ENCODE measurements at regions not wholly inside any gene's neighbourhood (a gene's known extent, or its start where the extent isn't known, plus 50 kb on each side); places are given as distances from the start of the nearest gene placed in this dataset.
A peak's percentile ranks its signal among the peaks of the same experiment; 100 is the strongest.

- no peak for ATAC-seq (ENCODE audit: insufficient read depth, low read depth)
- Histone ChIP-seq H3K4me2 (ENCODE audit: insufficient read depth, low read length) (peak overlapping the region; percentile 55), H2AFZ (ENCODE audit: low read depth, low read length) (peak overlapping the region; percentile 53), H3K36me3 (ENCODE audit: insufficient read depth, low read length) (no peaks in the 10 kb centered on the region), H3K27ac (ENCODE audit: low read length) (peak overlapping the region; percentile 91), H4K20me1 (ENCODE audit: insufficient read depth, low read length) (no peaks in the 10 kb centered on the region), H3K79me2 (ENCODE audit: insufficient read depth, low read length) (no peaks in the 10 kb centered on the region), H3K9me3 (ENCODE audit: insufficient read depth, low read length, severe bottlenecking) (no peaks in the 10 kb centered on the region), H3K4me3 (ENCODE audit: low read depth in 1 of 2, low read length in 2 of 2) (peak overlapping the region in 1 of 2 experiments; percentile 20; a peak in 2 of 4 replicates), H3K9ac (ENCODE audit: low read depth, low read length) (peak overlapping the region; percentile 44), H3K27me3 (ENCODE audit: insufficient read depth, low read length, poor library complexity) (no peaks in the 10 kb centered on the region), H3K4me1 (ENCODE audit: insufficient read depth, low read length) (peaks cover 25% of the 10 kb centered on the region)
- DNase-seq, result no peak
- TF ChIP-seq EZH2 (IDR thresholded peaks at IDR 0.05; ENCODE audit: borderline replicate concordance, low read depth, low read length, severe bottlenecking), result no peak
- no peak for TF ChIP-seq CTCF (IDR thresholded peaks at IDR 0.05; ENCODE audit: borderline replicate concordance, extremely low read depth, low read length, poor library complexity, severe bottlenecking)
Observed at GRCh38 chr1:101111461-101111860, 85.9 kb upstream of the DPH5 start.

- DNase-seq, result no peak
- TF ChIP-seq EZH2 (IDR thresholded peaks at IDR 0.05; ENCODE audit: borderline replicate concordance, low read depth, low read length, severe bottlenecking) (no peak), CTCF (IDR thresholded peaks at IDR 0.05; ENCODE audit: borderline replicate concordance, extremely low read depth, low read length, poor library complexity, severe bottlenecking) (no peak)
Observed at GRCh38 chr1:101109791-101110190, 84.2 kb upstream of the DPH5 start.

GRCh38 chr1:101108111-101108500 lies 82.5 kb upstream of the DPH5 start:
- no peak overlapping the region for H2AFZ ChIP-seq (ENCODE audit: low read depth, low read length)
- no peak overlapping the region for H3K9ac ChIP-seq (ENCODE audit: low read depth, low read length)
- no peak overlapping the region for H3K4me3 ChIP-seq (ENCODE audit: low read depth in 1 of 2, low read length in 2 of 2)
- DNase-seq (no peak), ATAC-seq (ENCODE audit: insufficient read depth, low read depth) (no peak)
- no peaks in the 10 kb centered on the region for H3K9me3 ChIP-seq (ENCODE audit: insufficient read depth, low read length, severe bottlenecking)
- H3K36me3 ChIP-seq (ENCODE audit: insufficient read depth, low read length), result no peaks in the 10 kb centered on the region
- H3K27ac ChIP-seq (ENCODE audit: low read length), result no peak overlapping the region
- no peaks in the 10 kb centered on the region for H3K27me3 ChIP-seq (ENCODE audit: insufficient read depth, low read length, poor library complexity)
- H4K20me1 ChIP-seq (ENCODE audit: insufficient read depth, low read length), result no peaks in the 10 kb centered on the region
- TF ChIP-seq EZH2 (IDR thresholded peaks at IDR 0.05; ENCODE audit: borderline replicate concordance, low read depth, low read length, severe bottlenecking) (no peak), CTCF (IDR thresholded peaks at IDR 0.05; ENCODE audit: borderline replicate concordance, extremely low read depth, low read length, poor library complexity, severe bottlenecking) (no peak)
- H3K4me1 ChIP-seq (ENCODE audit: insufficient read depth, low read length), result peaks cover 25% of the 10 kb centered on the region
- no peak overlapping the region for H3K4me2 ChIP-seq (ENCODE audit: insufficient read depth, low read length)
- no peaks in the 10 kb centered on the region for H3K79me2 ChIP-seq (ENCODE audit: insufficient read depth, low read length)

More at GRCh38 chr1:101109791-101110190, 84.2 kb upstream of the DPH5 start:
- H3K4me2 ChIP-seq (ENCODE audit: insufficient read depth, low read length), result no peak overlapping the region
- no peak overlapping the region for H3K4me3 ChIP-seq (ENCODE audit: low read depth in 1 of 2, low read length in 2 of 2)
- no peaks in the 10 kb centered on the region for H3K27me3 ChIP-seq (ENCODE audit: insufficient read depth, low read length, poor library complexity)
- no peak overlapping the region for H3K9ac ChIP-seq (ENCODE audit: low read depth, low read length)
- no peak overlapping the region for H2AFZ ChIP-seq (ENCODE audit: low read depth, low read length)
- peak overlapping the region; percentile 91; the same call in 1 of the 2 replicates for H3K27ac ChIP-seq (ENCODE audit: low read length)
- peaks cover 25% of the 10 kb centered on the region for H3K4me1 ChIP-seq (ENCODE audit: insufficient read depth, low read length)
- no peaks in the 10 kb centered on the region for H3K36me3 ChIP-seq (ENCODE audit: insufficient read depth, low read length)
- H3K9me3 ChIP-seq (ENCODE audit: insufficient read depth, low read length, severe bottlenecking), result no peaks in the 10 kb centered on the region
- no peak for ATAC-seq (ENCODE audit: insufficient read depth, low read depth)
- H4K20me1 ChIP-seq (ENCODE audit: insufficient read depth, low read length), result no peaks in the 10 kb centered on the region
- H3K79me2 ChIP-seq (ENCODE audit: insufficient read depth, low read length), result no peaks in the 10 kb centered on the region

Measured in DND-41 (cell line).